Duodenal mucosa (tissue), 2 donors: ENCODE measurements at regions not wholly inside any gene's neighbourhood (a gene's known extent, or its start where the extent isn't known, plus 50 kb on each side); places are given as distances from the start of the nearest gene placed in this dataset.

ENCODE experiments used
- H3K27ac ChIP-seq: one replicate; pipeline ENCODE4 v1.7.0; 2013; ENCODE audit warnings: low read depth, low read length
- H3K27me3 ChIP-seq, 2 donors: one replicate each; pipeline ENCODE4 v1.7.0; 2013; ENCODE audit warnings: low read length in 2 of 2, control low read depth in 1 of 2; ENCODE audit not compliant: insufficient read depth in 2 of 2, control insufficient read depth in 1 of 2
- H3K36me3 ChIP-seq, 2 donors: one replicate each; pipeline ENCODE4 v1.7.0; 2013; ENCODE audit warnings: low read length in 2 of 2, control low read depth in 1 of 2; ENCODE audit not compliant: insufficient read depth in 2 of 2, control insufficient read depth in 1 of 2
- H3K4me1 ChIP-seq, 2 donors: one replicate each; pipeline ENCODE4 v1.7.0; 2013; ENCODE audit warnings: low read length in 2 of 2, control low read depth in 1 of 2; ENCODE audit not compliant: insufficient read depth in 2 of 2, control insufficient read depth in 1 of 2
- H3K4me3 ChIP-seq, 2 donors: one replicate each; pipeline ENCODE4 v1.7.0; 2013; ENCODE audit warnings: low read length in 2 of 2, low read depth in 1 of 2
- H3K9ac ChIP-seq, 2 donors: one replicate each; pipeline ENCODE4 v1.7.0; 2013; ENCODE audit warnings: low read length in 2 of 2, low read depth in 1 of 2
- H3K9me3 ChIP-seq, 2 donors: one replicate each; pipeline ENCODE4 v1.7.0; 2013; ENCODE audit warnings: low read length in 2 of 2, control low read depth in 1 of 2; ENCODE audit not compliant: control insufficient read depth in 1 of 2

- Histone ChIP-seq H3K4me1 (no peaks in the 10 kb centered on the region), H3K27me3 (no peaks in the 10 kb centered on the region), H3K9me3 (peaks cover 6 to 9% of the 10 kb centered on the region in 2 donors), H3K9ac (no peak overlapping the region), H3K27ac (no peak overlapping the region), H3K36me3 (no peaks in the 10 kb centered on the region), H3K4me3 (no peak overlapping the region)
These were observed 93.2 kb downstream of the SHOX start for GRCh38 chrX:723781-724180.

- Histone ChIP-seq H3K4me1 (no peaks in the 10 kb centered on the region), H3K9ac (no peak overlapping the region), H3K27me3 (no peaks in the 10 kb centered on the region), H3K4me3 (no peak overlapping the region), H3K27ac (no peak overlapping the region), H3K36me3 (no peaks in the 10 kb centered on the region), H3K9me3 (peaks cover 13 to 16% of the 10 kb centered on the region in 2 donors)
These were observed 90.8 kb downstream of the SHOX start for GRCh38 chrX:721354-721753.

- Histone ChIP-seq H3K36me3 (no peaks in the 10 kb centered on the region), H3K4me3 (no peak overlapping the region), H3K9me3 (peaks cover 13 to 16% of the 10 kb centered on the region in 2 donors), H3K27me3 (no peaks in the 10 kb centered on the region), H3K27ac (no peak overlapping the region), H3K9ac (no peak overlapping the region), H3K4me1 (no peaks in the 10 kb centered on the region)
These were observed 90.2 kb downstream of the SHOX start for GRCh38 chrX:720825-721224.

GRCh38 chrX:720250-720649 is 89.7 kb downstream of the SHOX start:
- H3K9me3 ChIP-seq = peaks cover 13 to 16% of the 10 kb centered on the region in 2 donors
- H3K36me3 ChIP-seq = no peaks in the 10 kb centered on the region
- no peaks in the 10 kb centered on the region for H3K4me1 ChIP-seq
- H3K27ac ChIP-seq = no peak overlapping the region
- no peak overlapping the region for H3K9ac ChIP-seq
- no peaks in the 10 kb centered on the region for H3K27me3 ChIP-seq
- H3K4me3 ChIP-seq = no peak overlapping the region

GRCh38 chrX:716136-716535 is 85.5 kb downstream of the SHOX start:
- no peak overlapping the region for H3K4me3 ChIP-seq
- H3K27me3 ChIP-seq = no peaks in the 10 kb centered on the region
- no peaks in the 10 kb centered on the region for H3K4me1 ChIP-seq
- H3K36me3 ChIP-seq = no peaks in the 10 kb centered on the region
- no peak overlapping the region for H3K27ac ChIP-seq
- peaks cover 10 to 17% of the 10 kb centered on the region in 2 donors for H3K9me3 ChIP-seq
- H3K9ac ChIP-seq = no peak overlapping the region

- H3K27me3 ChIP-seq = no peaks in the 10 kb centered on the region
- H3K4me1 ChIP-seq = no peaks in the 10 kb centered on the region
- H3K27ac ChIP-seq = no peak overlapping the region
- H3K9ac ChIP-seq = no peak overlapping the region
- no peaks in the 10 kb centered on the region for H3K36me3 ChIP-seq
- no peak overlapping the region for H3K4me3 ChIP-seq
- H3K9me3 ChIP-seq = peaks cover 13 to 17% of the 10 kb centered on the region in 2 donors
These were observed 83.5 kb downstream of the SHOX start for GRCh38 chrX:714131-714530.
